Stomach (tissue), 8 donors: ENCODE measurements at regions not wholly inside any gene's neighbourhood (a gene's known extent, or its start where the extent isn't known, plus 50 kb on each side); places are given as distances from the start of the nearest gene placed in this dataset.
A peak's percentile ranks its signal among the peaks of the same experiment; 100 is the strongest.

Experiments
- DNase-seq, 2 donors: peaks; one replicate each; pipeline versions ENCODE4 v3.0.0 to v3.0.0-alpha.2; 2013 to 2019
- H3K27ac ChIP-seq, 5 donors: fragments of 200-600 bp in 4 of 5; sonication (generic) in 4 of 5; one replicate each; pipeline ENCODE4 v1.5.1; 2013 to 2019; ENCODE audit warnings: mild to moderate bottlenecking in 1 of 5, moderate library complexity in 1 of 5
- H3K27me3 ChIP-seq, 3 donors: fragments of 200-600 bp; sonication (generic); one replicate each; pipeline ENCODE4 v1.5.1; 2017 to 2019; ENCODE audit warnings: mixed run types in 1 of 3
- H3K36me3 ChIP-seq, 4 donors: fragments of 200-600 bp; sonication (generic); 1 replicate in 3 of 4; 2 replicates in 1 of 4; pipeline ENCODE4 v1.5.1; 2016 to 2019
- H3K4me1 ChIP-seq, 4 donors: fragments of 200-600 bp; sonication (generic); one replicate each; pipeline ENCODE4 v1.5.1; 2016 to 2019
- H3K4me3 ChIP-seq, 4 donors: fragments of 200-600 bp; sonication (generic) in 3 of 4; one replicate each; pipeline ENCODE4 v1.5.1; 2016 to 2019; ENCODE audit warnings: mild to moderate bottlenecking in 1 of 4
- H3K9me3 ChIP-seq, 4 donors: fragments of 200-600 bp; sonication (generic); one replicate each; pipeline ENCODE4 v1.5.1; 2016 to 2019
- CTCF ChIP-seq, 7 experiments: fragments of 450-650 bp in 4 of 7; fragments of 200-600 bp in 3 of 7; sonication (generic) in 3 of 7; IDR thresholded peaks; one replicate each; pipeline ENCODE4 v1.5.1; 2016 to 2019; ENCODE audit warnings: antibody characterized with exemption in 7 of 7, control low read depth in 2 of 7, mild to moderate bottlenecking in 1 of 7
- EP300 ChIP-seq: sonication (generic); formaldehyde crosslinking; IDR thresholded peaks from one replicate; pipeline ENCODE4 v1.6.1; 2017; ENCODE audit warnings: antibody characterized with exemption
- POLR2A ChIP-seq, 4 donors: fragments of 450-650 bp; IDR thresholded peaks; one replicate each; pipeline ENCODE4 v1.6.1; 2016; ENCODE audit warnings: antibody characterized with exemption in 4 of 4, control low read depth in 2 of 4, mild to moderate bottlenecking in 1 of 4, moderate library complexity in 1 of 4
- POLR2AphosphoS5 ChIP-seq, 3 donors: sonication (generic); formaldehyde crosslinking; IDR thresholded peaks; one replicate each; pipeline ENCODE4 v1.6.1; 2016; ENCODE audit warnings: antibody characterized with exemption in 3 of 3
- WGBS, 5 donors: extraction: QIAGEN DNeasy Blood & Tissue Kit in 3 of 5; methylation state at CpG; one replicate each; pipeline versions ENCODE4 v1.1.5 to v1.1.7; 2013 to 2018; 5-methylcytosine and 5-hydroxymethylcytosine counted together
- intact Hi-C: fragments of 100-400 bp; cut with DNase I; formaldehyde crosslinking; loops from one replicate; pipeline ENCODE4 v1.15.1; 2023; ENCODE audit warnings: low total_unique reads
- donor health status: healthy with polysubstance abuse.
- donor health status: Bipolar disorder and iron deficiency.
- donor health status: healthy.

- no peak for DNase-seq
- no peaks in the 10 kb centered on the region for H3K36me3 ChIP-seq
- intact Hi-C loops = no loop called here
- no peaks in the 10 kb centered on the region for H3K9me3 ChIP-seq
- H3K4me3 ChIP-seq = no peak overlapping the region
- TF ChIP-seq EP300 = no peak
- no peak for TF ChIP-seq POLR2AphosphoS5 (IDR thresholded peaks at IDR 0.05)
- TF ChIP-seq POLR2A (IDR thresholded peaks at IDR 0.05) = no peak
- TF ChIP-seq CTCF (IDR thresholded peaks at IDR 0.05) = no peak
- no peak overlapping the region for H3K27ac ChIP-seq
- no peaks in the 10 kb centered on the region for H3K4me1 ChIP-seq
- H3K27me3 ChIP-seq = no peaks in the 10 kb centered on the region
Measured at GRCh38 chr11:29534836-29535235, 482.0 kb downstream of the KCNA4 start.

- H3K9me3 ChIP-seq = peaks cover 0 to 5% (median 4%) of the 10 kb centered on the region in 4 donors
- TF ChIP-seq POLR2A (IDR thresholded peaks at IDR 0.05) = no peak
- no peak for TF ChIP-seq CTCF (IDR thresholded peaks at IDR 0.05)
- TF ChIP-seq POLR2AphosphoS5 (IDR thresholded peaks at IDR 0.05) = no peak
- TF ChIP-seq EP300 = no peak
- no peaks in the 10 kb centered on the region for H3K27me3 ChIP-seq
- no peak overlapping the region for H3K4me3 ChIP-seq
- intact Hi-C loops = no loop called here
- H3K4me1 ChIP-seq = no peaks in the 10 kb centered on the region
- 63 to 73% (median 67%) methylated on average over 2 of the region's 2 CpGs for WGBS, 5 donors
- no peak for DNase-seq
- no peaks in the 10 kb centered on the region for H3K36me3 ChIP-seq
- H3K27ac ChIP-seq = no peak overlapping the region
Measured at GRCh38 chr11:29530961-29531360, 485.9 kb downstream of the KCNA4 start.

- H3K9me3 ChIP-seq = peaks cover 0 to 9% (median 4%) of the 10 kb centered on the region in 4 donors
- no peak overlapping the region for H3K27ac ChIP-seq
- no peaks in the 10 kb centered on the region for H3K4me1 ChIP-seq
- H3K27me3 ChIP-seq = no peaks in the 10 kb centered on the region
- no peaks in the 10 kb centered on the region for H3K36me3 ChIP-seq
- no peak for TF ChIP-seq CTCF (IDR thresholded peaks at IDR 0.05)
- peak in 1 of 3 donors; percentile 9 for TF ChIP-seq POLR2AphosphoS5 (IDR thresholded peaks at IDR 0.05)
- TF ChIP-seq EP300 = no peak
- TF ChIP-seq POLR2A (IDR thresholded peaks at IDR 0.05) = no peak
- WGBS, 5 donors = 40 to 49% (median 40%) methylated on average over 3 of the region's 3 CpGs
- H3K4me3 ChIP-seq = no peak overlapping the region
- peak in 1 of 2 donors; percentile 67 for DNase-seq
- intact Hi-C loops = no loop called here
Measured at GRCh38 chr11:29527391-29527936, 489.4 kb downstream of the KCNA4 start.

- Histone ChIP-seq H3K4me1 (no peaks in the 10 kb centered on the region), H3K27ac (no peak overlapping the region), H3K27me3 (no peaks in the 10 kb centered on the region), H3K36me3 (no peaks in the 10 kb centered on the region), H3K4me3 (no peak overlapping the region), H3K9me3 (peaks cover 2 to 33% (median 17%) of the 10 kb centered on the region in 4 donors)
- TF ChIP-seq POLR2A (IDR thresholded peaks at IDR 0.05) (no peak), CTCF (IDR thresholded peaks at IDR 0.05) (no peak), EP300 (no peak), POLR2AphosphoS5 (IDR thresholded peaks at IDR 0.05) (no peak)
- WGBS, 5 donors = 46 to 62% (median 59%) methylated on average over 5 of the region's 5 CpGs
- intact Hi-C loops = no loop called here
- peak in 1 of 2 donors; percentile 29 for DNase-seq
Measured at GRCh38 chr11:29518389-29519174, 498.2 kb downstream of the KCNA4 start.
